NCI-H345 treated with DMSO at 0.1 percent for 48 hours (cell line): ENCODE measurements at regions not wholly inside any gene's neighbourhood (a gene's known extent, or its start where the extent isn't known, plus 50 kb on each side); places are given as distances from the start of the nearest gene placed in this dataset.

Experiments
- DNase-seq: peaks from one replicate; lab custom pipeline; 2025; ENCODE audit not compliant: unreplicated experiment; lab: John Stamatoyannopoulos, UW

- no peak for DNase-seq
Measured at GRCh38 chr15:63454503-63455211, 49.7 kb upstream of the USP3 start.
